Liver (tissue), 3 donors: ENCODE measurements at regions not wholly inside any gene's neighbourhood (a gene's known extent, or its start where the extent isn't known, plus 50 kb on each side); places are given as distances from the start of the nearest gene placed in this dataset.

Experiments
- CTCF ChIP-seq: fragments of 150-350 bp; IDR thresholded peaks from 2 replicates; pipeline ENCODE4 v1.5.1; 2017; ENCODE audit warnings: improper control_type of control experiment, low read depth, low read length; ENCODE audit not compliant: missing input control
- JUND ChIP-seq, 2 donors: IDR thresholded peaks; 2 replicates each; pipeline ENCODE4 v1.6.1; 2016; ENCODE audit warnings: antibody characterized with exemption in 2 of 2
- REST ChIP-seq: IDR thresholded peaks from 2 replicates; pipeline ENCODE4 v1.6.1; 2016; ENCODE audit warnings: antibody characterized with exemption, mild to moderate bottlenecking
- donor health status: healthy.
- donor health status: healthy.

- TF ChIP-seq REST (no peak), JUND (IDR thresholded peaks at IDR 0.05) (no peak), CTCF (no peak)
Observed at GRCh38 chr5:54738118-54738972, 220.8 kb downstream of the SNX18 start.
